IPS DF 6.9 (cell line): ENCODE measurements at regions not wholly inside any gene's neighbourhood (a gene's known extent, or its start where the extent isn't known, plus 50 kb on each side); places are given as distances from the start of the nearest gene placed in this dataset.
A peak's percentile ranks its signal among the peaks of the same experiment; 100 is the strongest.
"Not testable (repeated sequence)": the region's sequence is repeated elsewhere in the genome, so short reads cannot be mapped to it uniquely, and the experiment has no call there.

Experiments
- DNase-seq: peaks from one replicate; pipeline ENCODE4 v3.0.0-alpha.2; 2013; ENCODE audit warnings: low read depth, low spot score
- H3K27ac ChIP-seq: one replicate; pipeline ENCODE4 v1.5.1; 2013; ENCODE audit warnings: low read length, control low read depth
- H3K27me3 ChIP-seq: 2 replicates; pipeline ENCODE4 v1.6.1; 2013; ENCODE audit warnings: mild to moderate bottlenecking, low read length; ENCODE audit not compliant: control insufficient read depth, insufficient read depth
- H3K36me3 ChIP-seq: 2 replicates; pipeline ENCODE4 v1.6.1; 2013; ENCODE audit warnings: low read length; ENCODE audit not compliant: control insufficient read depth, insufficient read depth
- H3K4me1 ChIP-seq: 2 replicates; pipeline ENCODE4 v1.6.1; 2013; ENCODE audit warnings: low read length; ENCODE audit not compliant: control insufficient read depth, insufficient read depth
- H3K4me3 ChIP-seq: 2 replicates; pipeline ENCODE4 v1.5.1; 2013; ENCODE audit warnings: mild to moderate bottlenecking, low read length
- H3K9me3 ChIP-seq: 2 replicates; pipeline ENCODE4 v1.6.1; 2013; ENCODE audit warnings: low read length, inconsistent platforms; ENCODE audit not compliant: control insufficient read depth, insufficient read depth
- WGBS: extraction: QIAGEN DNeasy Blood & Tissue Kit; methylation state at CpG from one replicate; pipeline ENCODE4 v1.1.7; 2013; ENCODE audit warnings: mixed read lengths, missing lambda C conversion rate; ENCODE audit not compliant: insufficient read length, insufficient coverage; 5-methylcytosine and 5-hydroxymethylcytosine counted together

DNA sequence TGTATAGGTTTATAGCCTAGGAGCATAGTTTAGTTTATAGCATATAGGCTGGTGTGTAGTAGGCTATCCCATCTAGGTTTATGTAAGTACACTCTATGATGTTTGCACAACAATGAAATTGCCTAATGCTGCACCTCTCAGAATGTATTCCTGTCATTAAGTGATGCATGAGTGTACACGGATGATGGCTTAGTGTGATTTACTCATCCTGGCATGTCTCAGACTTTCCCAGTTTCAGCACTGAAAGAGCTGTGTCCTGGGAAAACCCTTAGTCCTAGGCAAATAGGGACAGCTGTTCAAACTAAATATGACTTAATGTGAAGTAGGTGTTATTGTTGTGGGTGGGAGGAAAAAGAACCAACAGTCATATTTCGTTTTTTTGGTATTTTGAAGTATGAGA, 264.9 kb upstream of the MAGEB18 start:
- DNase-seq = no peak
- no peaks in the 10 kb centered on the region for H3K36me3 ChIP-seq
- 100% methylated on average over 1 of the region's 2 CpGs for WGBS
- H3K4me1 ChIP-seq = no peaks in the 10 kb centered on the region
- no peak overlapping the region for H3K27ac ChIP-seq
- H3K9me3 ChIP-seq = no peaks in the 10 kb centered on the region
- no peak overlapping the region for H3K4me3 ChIP-seq
- no peaks in the 10 kb centered on the region for H3K27me3 ChIP-seq

DNA sequence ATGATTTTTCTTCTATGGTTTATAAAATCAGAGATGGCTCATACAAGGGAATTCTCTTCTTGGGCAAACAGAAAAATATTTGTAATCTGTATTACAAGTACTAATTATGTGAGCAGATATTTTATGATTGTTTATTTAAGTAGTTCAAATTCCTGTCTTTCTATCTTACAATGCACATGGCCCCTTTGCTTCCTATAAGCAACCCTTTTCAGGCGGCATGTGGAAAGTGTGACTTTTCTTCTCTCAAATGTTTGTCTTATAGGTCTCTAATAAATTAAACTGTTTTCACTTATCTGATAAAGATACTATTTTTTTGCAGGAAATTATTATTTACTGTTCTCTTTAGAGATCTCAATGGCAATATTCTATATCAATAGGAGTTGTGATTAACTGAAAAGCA, 259.3 kb upstream of the MAGEB18 start:
- Histone ChIP-seq H3K4me1 (no peaks in the 10 kb centered on the region), H3K27me3 (no peaks in the 10 kb centered on the region), H3K4me3 (no peak overlapping the region), H3K9me3 (no peaks in the 10 kb centered on the region), H3K36me3 (no peaks in the 10 kb centered on the region), H3K27ac (no peak overlapping the region)
- DNase-seq = no peak
- no CpG with 5 or more reads among the region's 1 CpG for WGBS

DNA sequence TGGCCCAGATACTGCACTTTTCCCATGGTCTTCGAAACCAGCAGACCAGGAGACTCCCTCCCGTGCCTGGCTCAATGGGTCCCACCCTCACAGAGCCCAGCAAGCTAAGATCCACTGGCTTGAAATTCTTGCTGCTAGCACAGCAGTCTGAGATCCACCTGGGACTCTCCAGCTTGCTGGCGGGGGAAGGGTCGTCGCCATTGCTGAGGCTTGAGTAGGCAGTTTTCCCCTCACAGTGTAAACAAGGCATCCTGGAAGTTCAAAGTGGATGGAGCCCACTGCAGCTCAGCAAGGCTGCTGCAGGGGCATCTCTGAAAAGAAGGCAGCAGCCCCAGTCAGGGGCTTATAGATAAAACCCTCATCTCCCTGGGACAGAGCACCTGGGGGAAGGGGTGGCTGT, 255.6 kb upstream of the MAGEB18 start:
- WGBS = no CpG with 5 or more reads among the region's 5 CpGs
- DNase-seq, H3K36me3 ChIP-seq, H3K4me3 ChIP-seq, H3K9me3 ChIP-seq, H3K27me3 ChIP-seq, H3K27ac ChIP-seq, H3K4me1 ChIP-seq: not testable (repeated sequence)

DNA sequence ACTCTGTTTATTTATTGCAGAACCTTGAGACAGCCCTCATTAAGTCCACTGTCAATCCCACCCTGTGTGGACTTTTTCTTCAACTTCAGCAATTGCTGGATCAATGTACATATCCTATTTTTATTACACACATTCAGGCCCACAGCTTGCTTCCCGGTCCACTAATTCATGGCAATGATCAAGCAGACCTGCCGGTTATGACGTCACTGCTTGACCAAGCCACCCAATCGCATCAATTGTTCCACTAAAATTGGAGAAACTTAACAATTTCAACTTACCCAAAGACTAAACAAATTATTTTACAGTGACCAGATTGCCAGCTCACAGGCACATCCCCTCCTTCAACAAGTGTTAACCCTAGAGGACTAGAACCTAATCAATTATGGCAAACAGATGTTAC, 240.4 kb upstream of the MAGEB18 start:
- Histone ChIP-seq H3K4me3 (no peak overlapping the region), H3K9me3 (no peaks in the 10 kb centered on the region), H3K27ac (no peak overlapping the region), H3K4me1 (no peaks in the 10 kb centered on the region), H3K27me3 (no peaks in the 10 kb centered on the region), H3K36me3 (no peaks in the 10 kb centered on the region)
- no peak for DNase-seq
- WGBS = no CpG with 5 or more reads among the region's 4 CpGs

DNA sequence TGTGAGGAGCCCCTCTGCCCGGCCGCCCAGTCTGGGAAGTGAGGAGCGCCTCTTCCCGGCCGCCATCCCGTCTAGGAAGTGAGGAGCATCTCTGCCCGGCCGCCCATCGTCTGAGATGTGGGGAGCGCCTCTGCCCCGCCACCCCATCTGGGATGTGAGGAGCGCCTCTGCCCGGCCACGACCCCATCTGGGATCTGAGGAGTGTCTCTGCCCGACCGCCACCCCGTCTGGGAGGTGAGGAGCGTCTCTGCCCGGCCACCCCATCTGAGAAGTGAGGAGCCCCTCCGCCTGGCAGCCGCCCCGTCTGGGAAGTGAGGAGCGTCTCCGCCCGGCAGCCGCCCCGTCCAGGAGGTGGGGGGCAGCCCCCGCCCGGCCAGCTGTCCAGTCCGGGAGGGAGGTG, 232.4 kb upstream of the MAGEB18 start:
- DNase-seq, H3K27ac ChIP-seq, H3K4me1 ChIP-seq, H3K36me3 ChIP-seq, H3K4me3 ChIP-seq, H3K9me3 ChIP-seq, H3K27me3 ChIP-seq: not testable (repeated sequence)
- no CpG with 5 or more reads among the region's 30 CpGs for WGBS

DNA sequence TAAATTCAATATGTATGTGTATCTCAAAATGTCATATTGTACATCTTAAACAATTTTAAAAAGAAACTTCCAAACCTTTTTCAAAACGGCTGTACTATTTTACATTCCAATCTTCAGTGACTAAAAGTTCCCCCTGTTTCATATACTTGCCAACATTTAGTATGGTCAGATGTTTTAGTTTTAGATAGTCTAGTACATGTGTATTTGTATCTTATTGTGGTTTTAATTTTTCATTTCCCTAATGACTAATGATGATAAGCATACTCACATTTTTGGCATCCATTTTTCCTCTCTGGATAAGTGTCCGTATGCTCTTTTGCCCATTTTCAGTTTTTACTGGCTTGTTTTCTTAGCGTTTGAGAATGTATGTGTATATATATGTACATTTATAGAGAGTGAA, 212.2 kb upstream of the MAGEB18 start:
- Histone ChIP-seq H3K36me3 (no peaks in the 10 kb centered on the region), H3K4me3 (no peak overlapping the region), H3K9me3 (no peaks in the 10 kb centered on the region), H3K27me3 (no peaks in the 10 kb centered on the region), H3K4me1 (no peaks in the 10 kb centered on the region), H3K27ac (no peak overlapping the region)
- WGBS = no CpG with 5 or more reads among the region's 3 CpGs
- no peak for DNase-seq

DNA sequence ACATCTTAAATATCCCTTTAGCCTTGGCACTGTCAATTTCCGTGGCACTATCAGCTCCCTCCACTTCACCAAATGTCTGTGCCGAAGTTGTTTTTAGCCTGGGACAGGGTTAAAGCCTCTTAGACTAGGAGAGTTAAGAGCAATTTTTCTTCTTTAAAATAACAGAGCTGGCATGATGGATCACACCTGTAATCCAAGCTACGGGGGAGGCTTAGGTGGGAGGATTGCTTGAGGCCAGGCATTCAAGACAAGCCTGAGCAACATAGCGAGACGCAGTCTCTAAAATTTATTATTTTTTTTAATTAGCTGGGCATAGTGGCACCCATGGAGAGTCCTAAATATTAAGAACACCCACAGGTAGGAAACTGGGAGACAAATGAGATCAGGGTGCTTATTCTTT, 209.8 kb upstream of the MAGEB18 start:
- no peak for DNase-seq
- no peaks in the 10 kb centered on the region for H3K4me1 ChIP-seq
- H3K4me3 ChIP-seq = no peak overlapping the region
- H3K9me3 ChIP-seq = no peaks in the 10 kb centered on the region
- H3K27me3 ChIP-seq = no peaks in the 10 kb centered on the region
- H3K27ac ChIP-seq = no peak overlapping the region
- no peaks in the 10 kb centered on the region for H3K36me3 ChIP-seq
- no CpG with 5 or more reads among the region's 5 CpGs for WGBS

DNA sequence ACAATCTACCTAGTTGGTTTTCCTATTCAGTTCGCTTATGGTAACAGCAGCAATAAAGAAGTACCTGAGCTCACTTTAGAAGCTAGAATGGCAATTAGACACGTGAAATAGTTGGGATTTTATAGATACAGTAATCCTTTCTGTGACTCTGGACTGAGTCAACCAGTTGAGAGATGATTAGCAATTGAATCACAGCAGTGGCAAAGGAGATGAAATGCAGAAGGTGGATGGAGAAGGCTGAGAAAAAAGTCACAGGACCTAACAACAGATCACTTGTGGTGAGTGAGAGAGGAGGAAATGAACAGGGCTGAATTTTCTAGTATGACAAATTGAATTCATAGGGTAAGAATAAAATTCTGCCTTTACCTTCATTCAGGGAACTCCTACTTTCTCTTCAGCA, 197.1 kb upstream of the MAGEB18 start:
- Histone ChIP-seq H3K4me1 (no peaks in the 10 kb centered on the region), H3K27ac (no peak overlapping the region), H3K36me3 (no peaks in the 10 kb centered on the region), H3K9me3 (no peaks in the 10 kb centered on the region), H3K4me3 (no peak overlapping the region), H3K27me3 (no peaks in the 10 kb centered on the region)
- WGBS = no CpG with 5 or more reads among the region's 2 CpGs
- DNase-seq = no peak

DNA sequence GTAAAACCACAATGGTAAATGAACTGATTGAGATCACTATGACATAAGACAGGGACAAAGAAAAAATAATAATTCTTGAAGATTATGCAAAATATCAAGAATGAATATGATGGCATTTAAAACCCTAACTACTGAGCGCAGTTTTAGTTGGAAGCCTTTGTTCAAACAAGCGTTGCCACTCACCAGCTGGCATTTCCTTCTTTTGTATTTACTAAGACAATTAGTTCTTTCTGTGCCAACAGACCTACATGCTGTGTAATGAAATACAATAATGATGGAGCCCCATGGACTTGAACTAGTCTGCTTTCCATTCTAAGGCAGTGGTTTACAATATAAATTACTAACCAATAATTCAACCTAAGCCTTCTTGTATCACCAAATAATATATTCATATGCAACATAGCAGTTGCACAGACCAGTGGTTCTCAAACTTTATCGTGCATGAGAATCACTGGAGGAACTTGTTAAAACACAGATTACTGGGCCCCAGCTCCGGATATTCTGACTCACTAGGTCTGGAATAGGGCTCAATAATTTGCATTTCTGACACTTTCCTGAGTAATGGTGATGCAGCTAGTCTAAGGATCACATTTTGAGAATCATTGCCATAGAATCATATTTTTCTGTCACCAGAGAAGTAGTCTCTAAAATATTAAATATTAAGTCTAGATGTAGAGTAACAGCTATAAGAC, 196.4 kb upstream of the MAGEB18 start:
- H3K9me3 ChIP-seq = no peaks in the 10 kb centered on the region
- H3K4me1 ChIP-seq = no peaks in the 10 kb centered on the region
- no CpG with 5 or more reads among the region's 4 CpGs for WGBS
- DNase-seq = no peak
- H3K4me3 ChIP-seq = no peak overlapping the region
- H3K36me3 ChIP-seq = no peaks in the 10 kb centered on the region
- no peak overlapping the region for H3K27ac ChIP-seq
- H3K27me3 ChIP-seq = no peaks in the 10 kb centered on the region

DNA sequence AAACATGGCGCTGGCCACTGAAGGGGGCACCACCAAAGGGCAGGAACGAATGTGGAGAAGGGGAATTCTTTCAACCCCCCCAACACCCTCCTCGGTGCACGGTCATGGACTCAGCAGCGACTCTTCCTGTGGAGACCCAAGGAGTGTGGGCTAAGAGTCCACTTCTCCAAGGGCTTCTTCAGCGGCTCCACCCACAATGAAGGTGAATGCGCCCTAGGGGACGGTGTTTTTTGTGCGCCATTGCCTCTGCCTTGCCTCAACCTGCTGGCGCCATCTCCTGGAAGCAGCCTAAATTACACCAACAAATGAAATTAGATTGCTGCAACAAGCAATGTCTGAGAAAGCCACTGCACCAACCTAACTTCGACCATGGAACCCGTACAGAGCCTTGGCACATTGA, 169.2 kb upstream of the MAGEB18 start:
- no peak overlapping the region for H3K4me3 ChIP-seq
- no peaks in the 10 kb centered on the region for H3K36me3 ChIP-seq
- H3K27me3 ChIP-seq = no peaks in the 10 kb centered on the region
- no peaks in the 10 kb centered on the region for H3K9me3 ChIP-seq
- no peak overlapping the region for H3K27ac ChIP-seq
- DNase-seq = peak; percentile 13
- no peaks in the 10 kb centered on the region for H3K4me1 ChIP-seq
- no CpG with 5 or more reads among the region's 12 CpGs for WGBS

DNA sequence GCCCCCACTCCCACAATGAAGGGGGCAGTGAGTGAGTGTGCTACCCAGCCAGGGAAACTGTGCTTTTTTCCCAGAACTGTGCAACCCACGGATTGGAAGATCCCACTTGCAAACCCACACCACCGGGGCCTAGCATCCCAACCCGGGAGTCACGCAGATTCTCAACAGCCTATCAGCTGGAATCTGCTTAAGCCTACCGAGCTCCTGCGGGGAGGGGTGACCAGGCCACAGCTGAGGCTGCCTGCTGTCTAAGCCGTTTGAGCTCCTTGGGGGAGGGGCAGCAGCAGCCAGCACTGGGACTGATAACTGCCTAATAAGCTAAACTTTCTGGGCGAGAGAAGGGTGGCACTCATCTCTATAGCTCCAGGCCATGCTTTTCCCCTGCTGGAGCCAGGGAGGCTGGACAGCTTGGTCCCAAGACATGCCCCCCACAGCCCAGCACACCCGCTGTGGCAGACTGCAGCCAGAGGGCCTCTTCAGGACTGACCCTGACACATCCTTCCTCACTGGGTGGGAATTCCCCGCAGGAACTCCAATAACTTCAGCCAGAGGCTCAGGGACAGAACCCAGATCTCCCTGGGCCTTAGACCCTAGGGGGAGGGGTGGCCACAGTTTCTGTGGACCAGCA, 161.3 kb upstream of the MAGEB18 start:
- DNase-seq = no peak
- H3K9me3 ChIP-seq = no peaks in the 10 kb centered on the region
- no peak overlapping the region for H3K4me3 ChIP-seq
- no peaks in the 10 kb centered on the region for H3K4me1 ChIP-seq
- H3K36me3 ChIP-seq = no peaks in the 10 kb centered on the region
- no CpG with 5 or more reads among the region's 10 CpGs for WGBS
- no peaks in the 10 kb centered on the region for H3K27me3 ChIP-seq
- H3K27ac ChIP-seq = no peak overlapping the region
